Left lung (tissue), 4 donors: ENCODE measurements at regions not wholly inside any gene's neighbourhood (a gene's known extent, or its start where the extent isn't known, plus 50 kb on each side); places are given as distances from the start of the nearest gene placed in this dataset.
A peak's percentile ranks its signal among the peaks of the same experiment; 100 is the strongest.

Source experiments
- ATAC-seq: fragments of 200-7000 bp; cut with Tn5 transposase; one replicate; pipeline ENCODE4 v1.9.1; 2020; ENCODE audit warnings: moderate library complexity
- DNase-seq, 4 donors: peaks; one replicate each; pipeline ENCODE4 v3.0.0-alpha.2; 2013 to 2020
- H3K27ac ChIP-seq, 2 donors: fragments of 200-600 bp; sonication (generic) in 1 of 2; one replicate each; pipeline versions ENCODE4 v1.5.0 to v1.8.0; 2020 to 2021
- H3K27me3 ChIP-seq, 2 donors: fragments of 200-600 bp; sonication (generic) in 1 of 2; one replicate each; pipeline versions ENCODE4 v1.5.0 to v1.8.0; 2020 to 2021
- H3K36me3 ChIP-seq, 2 donors: fragments of 200-600 bp; sonication (generic) in 1 of 2; one replicate each; pipeline versions ENCODE4 v1.5.0 to v1.8.0; 2020 to 2021
- H3K4me1 ChIP-seq, 2 donors: fragments of 200-600 bp; one replicate each; pipeline ENCODE4 v1.8.0; 2021
- H3K4me3 ChIP-seq, 2 donors: fragments of 200-600 bp; sonication (generic) in 1 of 2; one replicate each; pipeline versions ENCODE4 v1.5.0 to v1.8.0; 2020 to 2021; ENCODE audit warnings: mild to moderate bottlenecking in 1 of 2
- H3K9me3 ChIP-seq, 2 donors: fragments of 200-600 bp; sonication (generic) in 1 of 2; one replicate each; pipeline versions ENCODE4 v1.5.0 to v1.8.0; 2020 to 2021
- CTCF ChIP-seq, 2 donors: fragments of 200-600 bp; sonication (generic) in 1 of 2; IDR thresholded peaks; one replicate each; pipeline versions ENCODE4 v1.5.0 to v1.8.0; 2021; ENCODE audit warnings: antibody characterized with exemption in 2 of 2
- intact Hi-C, 2 donors: fragments of 100-400 bp; cut with DNase I; formaldehyde crosslinking; loops; one replicate each; pipeline versions ENCODE4 v1.11.2 to v1.14.2; 2022
- donor health status: DM: no; HTN: yes; CAD: no.
- donor health status: DM: no; HTN: no; CAD: no.

- no peak for TF ChIP-seq CTCF (IDR thresholded peaks at IDR 0.05)
- Histone ChIP-seq H3K4me3 (no peak overlapping the region), H3K9me3 (peaks cover 0 to 48% of the 10 kb centered on the region in 2 donors), H3K27ac (no peak overlapping the region), H3K36me3 (no peaks in the 10 kb centered on the region), H3K27me3 (no peaks in the 10 kb centered on the region), H3K4me1 (no peaks in the 10 kb centered on the region)
- DNase-seq (no peak), ATAC-seq (no peak)
- intact Hi-C loops, result no loop called here
These were observed 590.4 kb upstream of the PTGER4 start for GRCh38 chr5:40089269-40089668.

- ATAC-seq (no peak), DNase-seq (no peak)
- H3K36me3 ChIP-seq, result no peaks in the 10 kb centered on the region
- TF ChIP-seq CTCF (IDR thresholded peaks at IDR 0.05), result no peak
- no peaks in the 10 kb centered on the region for H3K4me1 ChIP-seq
- H3K9me3 ChIP-seq, result peaks cover 0 to 18% of the 10 kb centered on the region in 2 donors
- H3K27ac ChIP-seq, result no peak overlapping the region
- intact Hi-C loops, result no loop called here
- peaks cover 0 to 16% of the 10 kb centered on the region in 2 donors for H3K27me3 ChIP-seq
- no peak overlapping the region for H3K4me3 ChIP-seq
These were observed 595.1 kb upstream of the PTGER4 start for GRCh38 chr5:40084614-40085013.

- no peak for ATAC-seq
- Histone ChIP-seq H3K4me3 (no peak overlapping the region), H3K4me1 (no peaks in the 10 kb centered on the region), H3K9me3 (peaks cover 0 to 1% of the 10 kb centered on the region in 2 donors), H3K36me3 (no peaks in the 10 kb centered on the region), H3K27ac (no peak overlapping the region), H3K27me3 (peaks cover 0 to 26% of the 10 kb centered on the region in 2 donors)
- intact Hi-C loops, result no loop called here
- TF ChIP-seq CTCF (IDR thresholded peaks at IDR 0.05), result no peak
- DNase-seq, result no peak
These were observed 597.4 kb upstream of the PTGER4 start for GRCh38 chr5:40082313-40082712.

- Histone ChIP-seq H3K9me3 (peaks cover 0 to 1% of the 10 kb centered on the region in 2 donors), H3K36me3 (no peaks in the 10 kb centered on the region), H3K4me3 (no peak overlapping the region), H3K27me3 (peaks cover 5 to 35% of the 10 kb centered on the region in 2 donors), H3K4me1 (peaks cover 0 to under 1% of the 10 kb centered on the region in 2 donors), H3K27ac (no peak overlapping the region)
- intact Hi-C loops, result no loop called here
- DNase-seq (no peak), ATAC-seq (no peak)
- no peak for TF ChIP-seq CTCF (IDR thresholded peaks at IDR 0.05)
These were observed 599.5 kb upstream of the PTGER4 start for GRCh38 chr5:40080191-40080590.

- H3K36me3 ChIP-seq, result no peaks in the 10 kb centered on the region
- intact Hi-C loops, result no loop called here
- peaks cover 0 to 3% of the 10 kb centered on the region in 2 donors for H3K4me1 ChIP-seq
- DNase-seq, result no peak
- no peak overlapping the region for H3K27ac ChIP-seq
- peaks cover 5 to 36% of the 10 kb centered on the region in 2 donors for H3K27me3 ChIP-seq
- ATAC-seq, result peak; percentile 53
- H3K9me3 ChIP-seq, result peaks cover 0 to 1% of the 10 kb centered on the region in 2 donors
- H3K4me3 ChIP-seq, result no peak overlapping the region
- no peak for TF ChIP-seq CTCF (IDR thresholded peaks at IDR 0.05)
These were observed 600.7 kb upstream of the PTGER4 start for GRCh38 chr5:40078898-40079575.
